Esophagus squamous epithelium (tissue), 4 donors: ENCODE measurements at regions not wholly inside any gene's neighbourhood (a gene's known extent, or its start where the extent isn't known, plus 50 kb on each side); places are given as distances from the start of the nearest gene placed in this dataset.

Source experiments
- CTCF ChIP-seq, 6 experiments: fragments of 450-650 bp in 4 of 6; fragments of 200-600 bp in 2 of 6; sonication (generic) in 2 of 6; IDR thresholded peaks; one replicate each; pipeline ENCODE4 v1.5.1; 2016 to 2019; ENCODE audit warnings: antibody characterized with exemption in 6 of 6, mild to moderate bottlenecking in 4 of 6, moderate library complexity in 4 of 6
- POLR2A ChIP-seq, 4 donors: fragments of 450-650 bp; IDR thresholded peaks; one replicate each; pipeline ENCODE4 v1.6.1; 2017; ENCODE audit warnings: antibody characterized with exemption in 4 of 4, mild to moderate bottlenecking in 4 of 4, moderate library complexity in 3 of 4

DNA sequence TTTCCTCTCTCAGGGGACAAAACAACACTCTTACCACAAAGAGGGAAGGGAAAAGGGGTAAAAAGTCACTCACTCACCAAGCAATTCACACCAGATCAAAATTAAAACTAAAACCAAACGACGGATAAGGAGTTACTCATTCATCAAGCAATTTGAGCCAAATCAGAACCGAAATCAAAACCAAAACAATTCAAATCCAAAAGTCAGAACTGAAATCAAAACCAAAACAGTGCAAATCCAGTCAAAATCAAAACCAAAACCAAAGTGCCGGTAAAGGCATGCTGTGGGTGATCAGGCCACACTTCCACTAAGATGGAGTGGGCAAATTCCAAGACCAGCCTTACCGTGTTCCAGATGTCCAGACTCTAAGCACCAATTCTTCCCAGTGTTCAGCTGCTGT is 717.9 kb downstream of the AMY1C start:
- TF ChIP-seq CTCF (IDR thresholded peaks at IDR 0.05) (no peak), POLR2A (IDR thresholded peaks at IDR 0.05) (no peak)
